ENCODE measurements at regions not wholly inside any gene's neighbourhood (a gene's known extent, or its start where the extent isn't known, plus 50 kb on each side); places are given as distances from the start of the nearest gene placed in this dataset.
"Not testable (repeated sequence)": the region's sequence is repeated elsewhere in the genome, so short reads cannot be mapped to it uniquely, and the experiment has no call there.

GRCh38 chr16:65365732-65366715, 244.2 kb upstream of the CDH11 start:
- no peak overlapping the region for H3K27ac Mint-ChIP-seq (ENCODE audit: unreplicated experiment)
- TF ChIP-seq CTCF (IDR thresholded peaks at IDR 0.05): no peak
- no peaks in the 10 kb centered on the region for H3K4me1 Mint-ChIP-seq (ENCODE audit: low read depth)
- peaks cover 2% of the 10 kb centered on the region for H3K9me3 Mint-ChIP-seq (ENCODE audit: low read depth)
- H3K4me3 Mint-ChIP-seq (ENCODE audit: unreplicated experiment): no peak overlapping the region
- no peak for DNase-seq (ENCODE audit: low spot score)
- H3K36me3 Mint-ChIP-seq (ENCODE audit: low read depth): no peaks in the 10 kb centered on the region
- H3K27me3 Mint-ChIP-seq (ENCODE audit: low read depth): no peaks in the 10 kb centered on the region

GRCh38 chr16:65356721-65357120, 234.9 kb upstream of the CDH11 start:
- not testable (repeated sequence) for H3K36me3 Mint-ChIP-seq (ENCODE audit: low read depth); H3K27ac Mint-ChIP-seq (ENCODE audit: unreplicated experiment); DNase-seq (ENCODE audit: low spot score); H3K27me3 Mint-ChIP-seq (ENCODE audit: low read depth); H3K9me3 Mint-ChIP-seq (ENCODE audit: low read depth); H3K4me1 Mint-ChIP-seq (ENCODE audit: low read depth); H3K4me3 Mint-ChIP-seq (ENCODE audit: unreplicated experiment)

DNA sequence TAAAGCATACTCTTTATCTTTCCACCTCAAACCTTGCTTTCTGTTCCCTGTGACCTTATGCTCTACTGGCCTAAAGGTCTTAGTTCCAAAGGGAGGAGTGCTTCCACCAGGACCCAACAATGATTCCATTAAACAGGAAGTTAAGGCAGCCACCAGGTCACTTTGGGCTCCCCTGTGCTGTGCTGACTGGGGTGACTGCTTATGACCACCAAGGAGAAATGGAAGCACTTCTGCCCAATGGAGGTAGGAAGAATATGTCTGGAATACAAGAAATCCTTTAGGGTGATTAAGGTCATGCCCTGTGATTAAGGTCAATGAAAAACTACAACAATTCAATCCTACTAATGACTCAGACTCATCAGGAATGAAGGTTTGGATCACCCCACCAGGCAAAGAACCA, 233.8 kb upstream of the CDH11 start:
- H3K4me1 Mint-ChIP-seq (ENCODE audit: low read depth): no peaks in the 10 kb centered on the region
- no peak for DNase-seq (ENCODE audit: low spot score)
- TF ChIP-seq CTCF (IDR thresholded peaks at IDR 0.05): no peak
- no peaks in the 10 kb centered on the region for H3K9me3 Mint-ChIP-seq (ENCODE audit: low read depth)
- no peak overlapping the region for H3K4me3 Mint-ChIP-seq (ENCODE audit: unreplicated experiment)
- H3K27me3 Mint-ChIP-seq (ENCODE audit: low read depth): no peaks in the 10 kb centered on the region
- H3K27ac Mint-ChIP-seq (ENCODE audit: unreplicated experiment): no peak overlapping the region
- H3K36me3 Mint-ChIP-seq (ENCODE audit: low read depth): no peaks in the 10 kb centered on the region

- Mint-ChIP-seq H3K4me1 (ENCODE audit: low read depth) (peaks cover 9% of the 10 kb centered on the region), H3K27ac (ENCODE audit: unreplicated experiment) (no peak overlapping the region), H3K9me3 (ENCODE audit: low read depth) (no peaks in the 10 kb centered on the region), H3K27me3 (ENCODE audit: low read depth) (no peaks in the 10 kb centered on the region), H3K36me3 (ENCODE audit: low read depth) (no peaks in the 10 kb centered on the region), H3K4me3 (ENCODE audit: unreplicated experiment) (no peak overlapping the region)
- DNase-seq (ENCODE audit: low spot score): no peak
- no peak for TF ChIP-seq CTCF (IDR thresholded peaks at IDR 0.05)
Observed at GRCh38 chr16:65353183-65353582, 231.3 kb upstream of the CDH11 start.

- H3K4me3 Mint-ChIP-seq (ENCODE audit: unreplicated experiment): no peak overlapping the region
- no peak overlapping the region for H3K27ac Mint-ChIP-seq (ENCODE audit: unreplicated experiment)
- no peak for TF ChIP-seq CTCF (IDR thresholded peaks at IDR 0.05)
- H3K27me3 Mint-ChIP-seq (ENCODE audit: low read depth): no peaks in the 10 kb centered on the region
- no peaks in the 10 kb centered on the region for H3K9me3 Mint-ChIP-seq (ENCODE audit: low read depth)
- H3K36me3 Mint-ChIP-seq (ENCODE audit: low read depth): no peaks in the 10 kb centered on the region
- no peak for DNase-seq (ENCODE audit: low spot score)
- H3K4me1 Mint-ChIP-seq (ENCODE audit: low read depth): peaks cover 9% of the 10 kb centered on the region
Observed at GRCh38 chr16:65349626-65350025, 227.8 kb upstream of the CDH11 start.

DNA sequence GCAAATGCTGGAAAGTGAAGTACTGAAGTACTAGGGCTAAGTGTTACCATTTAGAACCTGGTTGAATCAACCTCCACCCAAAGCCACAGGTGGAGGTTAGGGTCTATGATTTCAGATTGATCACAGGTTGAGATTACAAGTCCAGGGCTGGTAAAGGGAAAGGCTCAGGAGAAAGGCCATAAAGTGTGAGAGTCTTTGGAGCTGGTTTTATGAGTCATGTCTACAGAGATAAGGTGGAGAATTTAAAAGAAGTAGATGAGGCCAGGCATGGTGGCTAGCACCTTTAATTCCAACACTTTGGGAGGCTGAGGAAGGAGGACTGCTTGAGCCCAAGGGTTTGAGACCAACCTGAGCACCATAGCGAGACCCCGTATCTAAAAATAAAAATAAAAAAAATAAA, 221.7 kb upstream of the CDH11 start:
- no peak for DNase-seq (ENCODE audit: low spot score)
- TF ChIP-seq CTCF (IDR thresholded peaks at IDR 0.05): no peak
- H3K4me3 Mint-ChIP-seq (ENCODE audit: unreplicated experiment): no peak overlapping the region

More for the DNA sequence above, 221.7 kb upstream of the CDH11 start:
- Mint-ChIP-seq H3K27ac (ENCODE audit: unreplicated experiment) (no peak overlapping the region), H3K27me3 (ENCODE audit: low read depth) (no peaks in the 10 kb centered on the region), H3K4me1 (ENCODE audit: low read depth) (peaks cover 22% of the 10 kb centered on the region), H3K36me3 (ENCODE audit: low read depth) (no peaks in the 10 kb centered on the region), H3K9me3 (ENCODE audit: low read depth) (no peaks in the 10 kb centered on the region)
